ENCODE measurements at regions not wholly inside any gene's neighbourhood (a gene's known extent, or its start where the extent isn't known, plus 50 kb on each side); places are given as distances from the start of the nearest gene placed in this dataset.

GRCh38 chr4:52288212-52288855 is 237.2 kb downstream of the SPATA18 start:
- no TSS peak for BruUV-seq (replicated peaks)
- CTCF ChIA-PET: no interaction called here

GRCh38 chr4:52290466-52290865 is 239.4 kb downstream of the SPATA18 start:
- no peak overlapping the region for H2AFZ ChIP-seq
- no peaks in the 10 kb centered on the region for H3F3A ChIP-seq (ENCODE audit: insufficient read depth, low read depth)
- H3K27me3 ChIP-seq (ENCODE audit: insufficient read depth, low read depth): no peaks in the 10 kb centered on the region
- CTCF ChIA-PET: no interaction called here
- H3K9me3 ChIP-seq (ENCODE audit: insufficient read depth, low read depth): no peaks in the 10 kb centered on the region
- intact Hi-C loops (cut with micrococcal nuclease; ENCODE audit: unreplicated experiment): no loop called here
- no peak overlapping the region for H3K4me2 ChIP-seq
- no peaks in the 10 kb centered on the region for H3K36me3 ChIP-seq (ENCODE audit: low read depth)
- H3K4me1 ChIP-seq (replicated peaks; ENCODE audit: insufficient read depth): no peaks in the 10 kb centered on the region
- TF ChIP-seq EZH2 (IDR thresholded peaks at IDR 0.05; ENCODE audit: low read depth) (no peak), CTCF (conservative IDR thresholded peaks at IDR 0.05) (no peak)
- POLR2A ChIA-PET (ENCODE audit: unreplicated experiment): no interaction called here
- no peaks in the 10 kb centered on the region for H3K9me2 ChIP-seq (ENCODE audit: insufficient read depth)
- no peak overlapping the region for H3K27ac ChIP-seq
- no peaks in the 10 kb centered on the region for H3K79me2 ChIP-seq (ENCODE audit: low read depth)
- no peak overlapping the region for H3K4me3 ChIP-seq
- no peak for DNase-seq
- no TSS peak for BruUV-seq (replicated peaks)
- no peaks in the 10 kb centered on the region for H4K20me1 ChIP-seq (ENCODE audit: insufficient read depth)

More at GRCh38 chr4:52288212-52288855, 237.2 kb downstream of the SPATA18 start:
- H3K27ac ChIP-seq: no peak overlapping the region
- no peaks in the 10 kb centered on the region for H3K9me3 ChIP-seq (ENCODE audit: insufficient read depth, low read depth)
- no peaks in the 10 kb centered on the region for H3K36me3 ChIP-seq (ENCODE audit: low read depth)
- intact Hi-C loops (cut with micrococcal nuclease; ENCODE audit: unreplicated experiment): no loop called here
- no peaks in the 10 kb centered on the region for H3K9me2 ChIP-seq (ENCODE audit: insufficient read depth)
- H3K4me2 ChIP-seq: no peak overlapping the region
- H3K4me3 ChIP-seq: no peak overlapping the region
- H3F3A ChIP-seq (ENCODE audit: insufficient read depth, low read depth): no peaks in the 10 kb centered on the region
- H3K27me3 ChIP-seq (ENCODE audit: insufficient read depth, low read depth): no peaks in the 10 kb centered on the region
- no peak for DNase-seq
- H3K79me2 ChIP-seq (ENCODE audit: low read depth): no peaks in the 10 kb centered on the region
- H2AFZ ChIP-seq: no peak overlapping the region
- TF ChIP-seq CTCF (conservative IDR thresholded peaks at IDR 0.05): no peak
- no peak for TF ChIP-seq EZH2 (IDR thresholded peaks at IDR 0.05; ENCODE audit: low read depth)
- no peaks in the 10 kb centered on the region for H4K20me1 ChIP-seq (ENCODE audit: insufficient read depth)
- H3K4me1 ChIP-seq (replicated peaks; ENCODE audit: insufficient read depth): no peaks in the 10 kb centered on the region
- POLR2A ChIA-PET (ENCODE audit: unreplicated experiment): no interaction called here

GRCh38 chr4:52292245-52292644 is 241.1 kb downstream of the SPATA18 start:
- no TSS peak for BruUV-seq (replicated peaks)
- Histone ChIP-seq H3K79me2 (ENCODE audit: low read depth) (no peaks in the 10 kb centered on the region), H3K27ac (no peak overlapping the region), H3K4me2 (no peak overlapping the region), H3K9me3 (ENCODE audit: insufficient read depth, low read depth) (no peaks in the 10 kb centered on the region), H3F3A (ENCODE audit: insufficient read depth, low read depth) (no peaks in the 10 kb centered on the region), H4K20me1 (ENCODE audit: insufficient read depth) (no peaks in the 10 kb centered on the region), H2AFZ (no peak overlapping the region), H3K27me3 (ENCODE audit: insufficient read depth, low read depth) (no peaks in the 10 kb centered on the region), H3K4me1 (replicated peaks; ENCODE audit: insufficient read depth) (no peaks in the 10 kb centered on the region), H3K36me3 (ENCODE audit: low read depth) (no peaks in the 10 kb centered on the region), H3K9me2 (ENCODE audit: insufficient read depth) (no peaks in the 10 kb centered on the region), H3K4me3 (no peak overlapping the region)
- intact Hi-C loops (cut with micrococcal nuclease; ENCODE audit: unreplicated experiment): no loop called here
- TF ChIP-seq EZH2 (IDR thresholded peaks at IDR 0.05; ENCODE audit: low read depth) (no peak), CTCF (conservative IDR thresholded peaks at IDR 0.05) (no peak)
- no peak for DNase-seq
- POLR2A ChIA-PET (ENCODE audit: unreplicated experiment): interaction anchor here (0.7 kb wide), 1 partner anchor 56 kb away, joined by 4 read pairs; no protein-coding TSS in a partner anchor
- CTCF ChIA-PET: no interaction called here

Data from PC-9 (cell line).